Body of pancreas (tissue), 4 donors: ENCODE measurements at regions not wholly inside any gene's neighbourhood (a gene's known extent, or its start where the extent isn't known, plus 50 kb on each side); places are given as distances from the start of the nearest gene placed in this dataset.

Experiments
- ATAC-seq: fragments of 150-250 bp; one replicate; pipeline ENCODE4 v1.9.1; 2016
- DNase-seq, 4 donors: peaks; one replicate each; pipeline ENCODE4 v3.0.0-alpha.2; 2019
- H3K27ac ChIP-seq, 4 donors: fragments of 200-600 bp; sonication (generic); 1 replicate in 3 of 4; 2 replicates in 1 of 4; pipeline versions ENCODE4 v1.5.1 to v1.6.1; 2016 to 2019; ENCODE audit warnings: mild to moderate bottlenecking in 1 of 4, mixed read lengths in 1 of 4, moderate library complexity in 1 of 4
- H3K27me3 ChIP-seq, 2 donors: fragments of 200-600 bp; sonication (generic); one replicate each; pipeline ENCODE4 v1.6.0; 2016; ENCODE audit warnings: mild to moderate bottlenecking in 1 of 2
- H3K36me3 ChIP-seq, 2 donors: fragments of 200-600 bp; sonication (generic); replicated peaks in 1 of 2; 2 replicates each; pipeline ENCODE4 v1.5.1; 2016; ENCODE audit warnings: low read depth in 2 of 2; ENCODE audit not compliant: insufficient read depth in 1 of 2
- H3K4me1 ChIP-seq: fragments of 200-600 bp; sonication (generic); one replicate; pipeline ENCODE4 v1.6.0; 2016
- H3K4me3 ChIP-seq, 2 donors: fragments of 200-600 bp; sonication (generic); 1 replicate in 1 of 2; 2 replicates in 1 of 2; pipeline ENCODE4 v1.5.1; 2016 to 2019
- H3K9me3 ChIP-seq, 3 donors: fragments of 200-600 bp; sonication (generic); 1 replicate in 2 of 3; 2 replicates in 1 of 3; pipeline ENCODE4 v1.5.1; 2016
- CTCF ChIP-seq, 7 experiments: fragments of 450-650 bp in 4 of 7; fragments of 200-600 bp in 3 of 7; sonication (generic) in 3 of 7; IDR thresholded peaks; one replicate each; pipeline ENCODE4 v1.5.1; 2016 to 2019; ENCODE audit warnings: antibody characterized with exemption in 7 of 7
- POLR2A ChIP-seq, 3 donors: fragments of 450-650 bp; IDR thresholded peaks; one replicate each; pipeline ENCODE4 v1.6.1; 2016; ENCODE audit warnings: antibody characterized with exemption in 3 of 3, mild to moderate bottlenecking in 2 of 3
- WGBS, 2 donors: methylation state at CpG; one replicate each; pipeline ENCODE4 v1.1.5; 2017; 5-methylcytosine and 5-hydroxymethylcytosine counted together
- intact Hi-C: fragments of 100-400 bp; cut with DNase I; formaldehyde crosslinking; loops from one replicate; pipeline ENCODE4 v1.15.1; 2023

- no peak overlapping the region for H3K4me3 ChIP-seq
- no peaks in the 10 kb centered on the region for H3K27me3 ChIP-seq
- H3K36me3 ChIP-seq = no peaks in the 10 kb centered on the region
- H3K9me3 ChIP-seq = no peaks in the 10 kb centered on the region
- intact Hi-C loops = no loop called here
- TF ChIP-seq CTCF (IDR thresholded peaks at IDR 0.05) (no peak), POLR2A (IDR thresholded peaks at IDR 0.05) (no peak)
- 44 to 51% methylated on average over 1 of the region's 1 CpG for WGBS, 2 donors
- no peak for DNase-seq
- ATAC-seq = no peak
- H3K27ac ChIP-seq = no peak overlapping the region
- no peaks in the 10 kb centered on the region for H3K4me1 ChIP-seq
These were observed 1213.1 kb upstream of the SLC39A10 start for GRCh38 chr2:194443926-194444325.

GRCh38 chr2:194424683-194425209 lies 1232.3 kb upstream of the SLC39A10 start:
- WGBS, 2 donors = 43 to 54% methylated on average over 3 of the region's 3 CpGs
- intact Hi-C loops = no loop called here
- ATAC-seq (no peak), DNase-seq (no peak)
- Histone ChIP-seq H3K9me3 (no peaks in the 10 kb centered on the region), H3K36me3 (no peaks in the 10 kb centered on the region), H3K27me3 (no peaks in the 10 kb centered on the region), H3K4me1 (no peaks in the 10 kb centered on the region), H3K4me3 (no peak overlapping the region), H3K27ac (no peak overlapping the region)
- TF ChIP-seq POLR2A (IDR thresholded peaks at IDR 0.05) = no peak
- TF ChIP-seq CTCF (IDR thresholded peaks at IDR 0.05) = no peak

GRCh38 chr2:194411221-194411620 lies 1245.8 kb upstream of the SLC39A10 start:
- intact Hi-C loops = no loop called here
- H3K27ac ChIP-seq = no peak overlapping the region
- no peaks in the 10 kb centered on the region for H3K27me3 ChIP-seq
- ATAC-seq (no peak), DNase-seq (no peak)
- H3K9me3 ChIP-seq = no peaks in the 10 kb centered on the region
- TF ChIP-seq CTCF (IDR thresholded peaks at IDR 0.05) (no peak), POLR2A (IDR thresholded peaks at IDR 0.05) (no peak)
- WGBS, 2 donors = 59 to 69% methylated on average over 3 of the region's 3 CpGs
- H3K4me3 ChIP-seq = no peak overlapping the region
- H3K36me3 ChIP-seq = no peaks in the 10 kb centered on the region
- H3K4me1 ChIP-seq = no peaks in the 10 kb centered on the region

- no peak overlapping the region for H3K4me3 ChIP-seq
- TF ChIP-seq CTCF (IDR thresholded peaks at IDR 0.05) = no peak
- TF ChIP-seq POLR2A (IDR thresholded peaks at IDR 0.05) = no peak
These were observed 1261.2 kb upstream of the SLC39A10 start for GRCh38 chr2:194395818-194396217.

DNA sequence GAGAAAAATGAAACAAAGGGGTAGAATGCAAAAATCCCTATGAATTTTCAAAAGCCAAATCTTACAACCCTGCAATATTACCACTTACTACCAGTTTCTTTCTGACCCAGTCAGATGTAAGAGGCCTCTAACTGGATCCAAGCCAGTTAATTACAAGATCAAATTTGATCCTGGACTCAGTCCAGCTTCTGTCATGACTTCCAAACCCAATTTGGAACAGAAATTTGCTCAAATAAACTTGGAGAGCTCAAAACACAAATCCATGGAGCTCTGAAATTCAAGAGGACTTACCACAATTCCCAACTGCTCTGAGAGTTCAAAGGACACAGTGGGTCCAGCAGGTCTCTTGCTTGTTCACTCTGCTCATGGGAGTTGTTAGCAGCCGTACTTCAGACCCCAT lies 1271.7 kb upstream of the SLC39A10 start:
- Histone ChIP-seq H3K4me3 (no peak overlapping the region), H3K36me3 (no peaks in the 10 kb centered on the region), H3K27me3 (no peaks in the 10 kb centered on the region), H3K9me3 (no peaks in the 10 kb centered on the region), H3K4me1 (no peaks in the 10 kb centered on the region), H3K27ac (no peak overlapping the region)
- TF ChIP-seq CTCF (IDR thresholded peaks at IDR 0.05) (no peak), POLR2A (IDR thresholded peaks at IDR 0.05) (no peak)
- no peak for DNase-seq
- 23 to 45% methylated on average over 1 of the region's 1 CpG for WGBS, 2 donors
- intact Hi-C loops = no loop called here
- no peak for ATAC-seq

More at GRCh38 chr2:194395818-194396217, 1261.2 kb upstream of the SLC39A10 start:
- H3K4me1 ChIP-seq = no peaks in the 10 kb centered on the region
- intact Hi-C loops = no loop called here
- H3K36me3 ChIP-seq = no peaks in the 10 kb centered on the region
- no peak overlapping the region for H3K27ac ChIP-seq
- H3K27me3 ChIP-seq = no peaks in the 10 kb centered on the region
- no peaks in the 10 kb centered on the region for H3K9me3 ChIP-seq
- WGBS, 2 donors = 51 to 55% methylated on average over 3 of the region's 3 CpGs
- DNase-seq = no peak
- no peak for ATAC-seq
